GM21786 (cell line): ENCODE measurements at regions not wholly inside any gene's neighbourhood (a gene's known extent, or its start where the extent isn't known, plus 50 kb on each side); places are given as distances from the start of the nearest gene placed in this dataset.

ENCODE experiments used
- ATAC-seq: cut with Tn5 transposase; IDR thresholded peaks from one replicate; pipeline ENCODE4 v1.9.1; 2021; ENCODE audit not compliant: unreplicated experiment

DNA sequence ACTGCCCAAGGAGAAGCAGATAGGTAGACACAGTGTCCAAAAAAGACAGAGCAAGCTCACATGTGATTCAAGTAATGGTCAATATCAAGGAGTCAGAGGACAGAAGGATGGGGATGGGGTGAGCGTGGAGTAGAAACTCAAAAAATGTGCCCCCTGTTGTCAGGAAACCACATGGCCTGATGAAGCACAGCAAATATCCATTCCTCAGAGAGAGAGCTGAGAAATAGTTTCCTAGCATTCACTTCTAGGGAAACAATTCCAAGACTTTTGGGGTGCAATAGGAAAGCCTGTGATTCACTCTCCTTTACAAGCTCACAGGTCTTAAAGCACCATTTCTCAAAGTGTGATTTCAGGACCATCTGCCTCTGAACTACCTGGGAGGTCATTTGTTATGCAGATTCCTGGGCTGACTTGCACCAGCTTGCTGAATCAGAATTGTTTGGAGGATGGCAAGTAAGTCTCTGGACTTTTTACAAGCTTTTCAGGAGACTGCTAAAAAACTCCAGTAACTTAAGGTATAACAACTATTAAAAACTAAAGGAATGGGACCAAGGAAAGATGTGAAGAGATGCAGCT lies 432.8 kb downstream of the HDGFL1 start:
- no peak for ATAC-seq

DNA sequence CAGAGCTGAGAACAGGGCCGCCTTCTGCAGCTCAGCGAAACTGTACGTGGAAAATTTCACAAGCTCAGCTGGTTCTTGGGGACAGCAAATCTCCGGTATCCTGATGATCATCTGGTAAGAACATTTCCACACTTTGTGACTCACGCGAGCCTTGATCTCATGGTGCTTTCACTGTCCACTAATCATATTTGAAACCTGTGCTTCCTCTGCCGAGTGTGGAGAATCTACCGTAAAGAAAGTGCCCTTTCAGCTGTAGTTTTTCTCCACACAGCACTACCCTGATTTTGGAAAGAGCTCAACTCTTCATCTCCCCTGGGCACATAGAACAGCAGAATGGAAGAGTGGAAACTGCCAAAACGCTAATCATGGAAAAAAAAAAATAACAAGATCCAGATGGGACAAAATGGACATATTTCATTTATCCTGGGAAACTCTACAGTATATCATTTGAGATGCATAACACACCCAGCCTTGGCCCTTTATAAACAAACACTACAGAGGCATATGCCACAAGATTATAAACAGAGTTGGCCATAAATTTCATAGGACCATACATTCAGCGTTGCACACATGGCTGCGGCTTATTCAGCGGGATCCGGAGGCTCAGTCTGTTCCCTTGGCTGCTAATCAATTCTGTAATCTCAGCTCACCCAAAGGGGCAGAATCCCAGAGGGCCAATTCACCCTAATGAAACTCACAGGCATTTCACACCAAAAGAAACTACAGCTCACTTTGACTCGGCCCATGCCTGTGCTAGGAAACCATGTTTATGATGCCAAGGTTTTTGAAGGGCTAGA lies 434.5 kb downstream of the HDGFL1 start:
- no peak for ATAC-seq

DNA sequence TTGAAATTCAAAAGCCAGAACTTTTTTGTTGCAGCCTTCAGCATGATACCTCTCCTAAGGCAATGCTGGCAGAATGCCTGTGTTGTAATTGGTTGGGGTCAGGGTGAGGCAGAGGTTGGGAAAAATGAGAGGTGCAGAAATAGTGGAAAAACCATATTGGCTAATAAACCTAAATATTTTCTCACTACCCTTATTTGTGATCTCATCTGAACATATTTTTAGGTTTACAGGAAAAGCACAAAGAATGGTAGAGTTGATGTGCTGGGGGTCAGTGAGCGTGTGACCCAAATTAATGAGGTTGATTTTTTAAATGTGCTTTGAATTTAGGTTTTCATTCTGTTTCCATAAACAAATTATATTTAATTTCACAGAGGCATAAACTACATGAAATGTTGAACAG lies 437.3 kb downstream of the HDGFL1 start:
- no peak for ATAC-seq

DNA sequence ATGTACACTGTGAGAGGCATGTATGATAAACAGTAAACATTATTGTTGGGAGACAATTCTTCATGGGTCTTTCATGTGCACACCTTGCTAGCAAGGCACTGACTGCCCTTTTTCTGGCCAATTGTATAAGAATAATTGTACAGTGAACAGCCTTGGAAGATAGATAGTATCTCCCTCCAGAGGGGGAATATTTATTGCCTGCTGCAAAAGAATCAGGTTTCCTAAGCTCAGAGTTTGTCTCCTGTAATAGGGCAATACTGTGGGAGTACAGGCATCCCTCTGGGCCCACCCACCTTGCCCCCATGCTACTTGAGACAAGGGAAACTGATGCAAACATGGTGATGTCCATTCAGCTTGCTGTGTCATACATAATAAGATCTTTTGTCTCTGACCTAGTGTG lies 442.2 kb downstream of the HDGFL1 start:
- ATAC-seq: no peak

DNA sequence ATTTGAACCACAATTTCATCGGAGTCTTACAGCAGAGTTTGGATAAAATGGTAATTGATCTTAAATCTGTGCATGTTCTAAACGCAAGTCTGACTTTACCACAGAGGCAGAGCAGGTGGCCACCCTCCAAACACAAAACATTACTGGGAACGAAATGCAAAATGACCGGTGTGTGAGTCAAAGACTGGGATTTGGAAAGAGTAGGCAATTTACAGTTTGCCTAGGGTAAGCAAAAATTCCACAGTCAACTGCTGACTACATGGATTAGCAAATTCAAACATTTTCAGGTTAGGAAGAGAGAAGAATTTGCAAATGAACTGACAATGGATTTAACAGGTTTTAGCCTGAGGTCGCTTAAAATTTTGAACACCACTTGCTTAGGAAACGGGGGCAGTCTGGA lies 444.4 kb downstream of the HDGFL1 start:
- ATAC-seq: no peak

DNA sequence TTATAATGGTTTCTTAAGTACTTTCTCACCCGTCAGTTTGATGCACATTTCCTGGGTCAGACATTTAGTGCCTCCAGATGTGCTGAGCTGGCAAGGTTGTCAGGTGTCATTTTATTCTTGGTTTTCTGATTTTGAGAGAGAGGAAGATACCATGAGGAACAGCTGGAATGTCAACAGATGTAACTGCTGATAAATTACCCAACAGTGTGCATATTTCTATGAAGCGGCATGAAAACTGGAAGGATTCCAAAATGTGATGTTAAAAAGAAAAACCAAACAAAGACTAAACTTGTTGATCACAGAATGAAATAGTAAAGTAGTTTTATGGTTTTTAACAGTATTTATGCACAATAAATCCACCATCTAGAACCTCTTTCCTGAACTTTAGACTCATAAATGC lies 447.3 kb downstream of the HDGFL1 start:
- no peak for ATAC-seq

DNA sequence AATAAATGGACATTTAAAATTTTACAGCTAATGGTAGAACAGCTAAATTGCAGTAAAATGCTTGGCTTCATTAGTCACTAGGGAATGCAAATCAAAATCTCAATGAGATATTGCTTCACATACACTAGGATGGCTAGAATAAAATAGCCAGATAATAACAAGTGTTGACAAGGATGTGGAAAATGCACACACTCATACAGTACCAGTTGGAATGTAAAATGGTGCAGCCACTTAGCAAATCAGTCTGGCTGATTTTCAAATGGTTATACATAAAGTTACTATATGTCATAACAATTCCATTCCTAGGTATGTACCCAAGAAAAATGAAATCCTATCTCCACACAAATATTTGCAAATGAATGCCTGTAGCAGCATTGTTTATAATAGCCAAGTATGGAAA lies 452.1 kb downstream of the HDGFL1 start:
- no peak for ATAC-seq

DNA sequence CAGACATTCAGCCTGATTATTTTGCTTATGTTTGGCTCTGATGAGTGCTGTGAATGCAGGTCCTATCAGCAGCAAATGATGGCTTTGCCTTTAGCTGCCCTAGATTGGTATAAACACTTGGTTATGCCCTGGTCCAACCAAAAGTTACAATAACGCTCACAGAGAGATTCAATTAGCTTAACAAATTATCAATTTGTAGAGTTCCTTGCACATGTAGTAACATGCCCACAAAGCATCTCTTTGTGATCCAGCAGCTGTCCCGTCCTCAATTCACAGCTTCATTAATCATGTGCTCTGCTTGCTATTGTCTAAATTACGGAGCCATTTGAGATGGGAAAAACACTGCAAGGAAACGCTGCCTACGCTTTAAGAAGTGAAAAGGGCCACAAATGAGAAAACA lies 457.9 kb downstream of the HDGFL1 start:
- ATAC-seq: no peak

DNA sequence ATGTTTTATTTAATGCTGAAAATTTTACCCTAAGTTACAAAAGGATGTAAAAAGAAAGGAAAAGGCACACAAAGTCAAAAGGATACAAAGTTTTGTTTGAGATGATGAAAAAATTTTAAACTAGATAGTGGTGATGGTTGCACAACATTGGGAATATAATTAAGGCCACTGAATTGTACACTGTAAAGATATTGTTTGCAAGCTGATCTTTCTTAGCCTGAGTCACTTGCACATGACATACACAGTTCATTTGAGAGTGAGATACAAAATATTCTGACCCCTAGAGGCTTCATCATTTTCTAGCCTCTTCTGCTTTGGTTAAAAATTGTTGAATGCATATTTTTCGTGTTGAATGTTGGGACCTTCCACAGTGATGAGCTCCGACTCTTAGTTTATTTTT lies 462.6 kb downstream of the HDGFL1 start:
- no peak for ATAC-seq

DNA sequence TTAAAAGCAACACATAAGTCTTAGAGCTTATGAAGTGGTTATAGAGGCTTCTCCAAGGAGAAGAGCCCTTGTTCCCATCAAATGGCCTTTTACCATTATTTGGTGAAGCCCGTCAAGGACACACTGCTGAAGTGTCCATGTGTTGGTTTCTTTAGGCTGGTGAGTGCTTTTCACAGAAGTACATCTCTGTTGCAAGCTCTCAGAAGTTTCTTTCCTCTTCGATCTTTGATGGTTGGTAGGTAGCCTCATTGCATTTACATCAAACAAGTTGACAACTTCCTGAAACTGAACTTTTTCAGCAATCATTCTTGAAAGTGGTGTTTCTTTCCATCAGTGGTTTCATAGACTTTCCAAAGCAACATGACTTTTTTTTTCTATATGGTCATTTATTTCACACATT lies 465.6 kb downstream of the HDGFL1 start:
- ATAC-seq: no peak

DNA sequence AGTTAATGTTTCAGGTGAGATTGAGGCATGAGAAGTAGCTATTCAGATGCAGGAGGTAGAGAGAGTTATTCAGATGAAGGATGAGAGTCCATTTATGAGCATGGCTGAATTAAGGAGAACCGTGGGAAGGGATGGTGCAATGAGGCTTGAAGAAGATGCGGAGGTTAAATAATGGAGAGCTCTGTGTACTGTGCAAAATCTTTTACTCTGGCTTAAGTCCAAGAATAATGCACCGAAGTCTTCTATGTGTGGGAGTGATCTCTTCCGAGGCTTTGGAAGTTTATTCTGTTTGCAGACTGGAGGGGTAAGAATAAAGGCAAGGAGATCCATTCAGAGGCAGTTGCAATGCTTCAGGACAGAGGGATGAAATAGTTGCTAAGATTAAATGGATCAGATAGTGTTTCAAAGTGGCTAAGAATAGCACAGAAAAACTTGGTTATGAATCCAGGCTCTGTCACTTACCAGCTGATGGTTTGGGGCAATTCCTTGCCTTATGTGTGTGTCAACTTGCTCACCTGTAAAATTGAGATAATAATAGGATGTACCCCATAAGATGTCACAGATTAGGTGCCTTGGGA lies 467.1 kb downstream of the HDGFL1 start:
- no peak for ATAC-seq

DNA sequence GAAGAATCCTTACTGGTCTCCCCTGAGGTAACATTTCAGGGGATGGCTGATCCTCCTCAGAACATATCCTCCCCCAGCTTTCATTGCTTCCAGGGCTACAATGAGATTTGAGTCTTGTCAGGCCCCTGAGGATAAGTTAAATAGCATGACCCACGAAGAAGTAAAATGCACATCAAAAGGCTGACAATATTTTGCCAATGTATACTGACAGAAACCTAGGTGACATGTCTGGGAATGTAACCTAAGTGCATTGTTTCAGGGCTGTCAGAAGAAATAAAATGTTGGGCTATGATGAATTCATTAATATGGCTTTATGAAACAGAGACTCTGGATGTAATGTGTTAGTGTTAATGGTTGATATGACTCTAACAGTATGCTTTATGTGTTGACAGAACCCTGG lies 471.5 kb downstream of the HDGFL1 start:
- ATAC-seq: no peak

DNA sequence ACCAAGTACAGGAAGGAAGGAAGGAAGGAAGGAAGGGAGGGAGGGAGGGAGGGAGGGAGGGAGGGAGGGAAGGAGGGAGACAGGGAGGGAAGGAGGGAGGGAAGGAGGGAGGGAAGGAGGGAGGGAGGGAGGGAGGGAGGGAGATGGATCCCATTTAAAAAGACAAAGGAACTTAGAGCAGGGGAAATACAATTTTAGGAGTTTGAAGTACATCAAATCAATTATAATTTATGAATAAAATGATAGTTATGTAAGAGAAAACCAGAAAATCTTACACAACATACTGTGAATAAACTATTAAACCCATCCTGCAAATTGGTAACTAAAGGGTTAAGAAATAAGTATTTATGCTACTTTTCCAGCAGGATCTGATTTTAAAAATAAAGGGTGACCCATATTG lies 475.9 kb downstream of the HDGFL1 start:
- ATAC-seq: no peak

DNA sequence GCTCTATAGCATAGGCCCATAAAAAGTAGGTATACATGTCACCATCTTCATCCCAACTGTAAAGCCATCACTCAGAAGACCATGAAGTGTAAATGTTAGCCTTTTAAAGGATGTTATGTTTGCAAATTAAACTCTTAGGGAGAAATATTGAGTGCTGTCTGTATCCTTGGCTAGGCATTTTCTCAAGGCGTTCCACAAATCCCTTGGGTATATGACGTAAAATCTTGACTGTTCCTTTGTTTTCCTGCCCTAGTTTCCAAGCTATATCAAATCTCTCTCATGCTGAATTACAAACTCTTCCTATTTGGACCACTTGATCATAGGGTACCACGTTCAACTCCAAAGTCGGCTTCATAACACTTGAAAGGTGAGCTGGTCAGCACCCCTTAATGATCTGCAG lies 486.2 kb downstream of the HDGFL1 start:
- ATAC-seq: no peak

DNA sequence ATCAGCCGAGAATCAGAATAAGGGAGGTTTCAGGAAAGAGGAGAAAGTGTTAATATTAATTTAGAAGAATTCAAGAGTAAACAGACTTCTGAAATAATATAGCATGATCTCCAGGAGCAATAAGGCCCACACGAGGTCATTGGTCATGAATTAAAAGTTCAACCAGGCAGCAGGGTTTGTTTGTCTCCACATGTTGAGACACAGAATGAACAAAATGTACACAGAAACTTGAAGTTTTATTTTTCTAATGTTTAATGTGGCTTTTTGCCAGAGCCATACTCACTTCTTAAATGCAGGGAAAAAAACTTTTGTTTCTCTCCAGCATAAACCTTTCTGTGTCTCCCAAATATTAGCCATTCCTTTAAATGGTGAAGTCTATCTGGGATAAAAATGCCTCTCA lies 504.5 kb downstream of the HDGFL1 start:
- ATAC-seq: no peak

DNA sequence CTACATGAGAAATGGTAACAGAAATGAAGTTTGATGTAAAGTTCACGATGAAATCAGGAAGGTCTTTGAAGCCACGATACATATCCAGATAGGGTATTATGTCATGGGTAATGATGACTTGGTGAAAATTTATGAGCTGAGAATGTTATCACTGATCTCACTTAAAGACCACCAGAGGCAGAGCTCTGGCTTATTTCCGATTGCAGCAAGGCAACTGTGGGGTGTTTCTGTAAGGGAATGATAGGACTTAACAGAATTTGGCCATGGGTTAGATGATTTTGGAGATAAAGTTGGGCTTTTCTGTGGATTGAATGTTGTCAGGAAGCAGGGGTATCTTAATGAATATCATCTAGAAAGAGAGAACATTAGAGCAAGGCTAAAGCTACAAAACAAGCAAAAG lies 508.4 kb downstream of the HDGFL1 start:
- no peak for ATAC-seq

DNA sequence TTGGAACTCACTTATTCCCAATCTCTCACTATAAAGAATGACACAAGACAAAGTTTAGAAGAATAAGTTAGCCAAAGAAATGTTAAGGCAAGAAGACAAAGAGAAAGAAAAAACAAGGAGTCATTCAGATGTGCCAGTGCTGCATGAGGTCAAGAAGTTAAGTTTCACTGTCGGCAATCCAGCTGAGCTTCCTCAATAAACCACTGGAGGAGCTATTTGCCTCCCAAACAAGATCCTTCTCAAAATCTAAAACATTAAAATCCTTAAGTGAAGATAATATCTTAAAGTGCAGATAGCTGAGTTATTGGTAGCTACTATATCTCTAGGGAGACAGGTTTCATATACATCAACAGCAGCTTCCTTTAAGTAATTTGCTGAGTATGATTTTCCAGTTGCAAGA lies 512.3 kb downstream of the HDGFL1 start:
- no peak for ATAC-seq

DNA sequence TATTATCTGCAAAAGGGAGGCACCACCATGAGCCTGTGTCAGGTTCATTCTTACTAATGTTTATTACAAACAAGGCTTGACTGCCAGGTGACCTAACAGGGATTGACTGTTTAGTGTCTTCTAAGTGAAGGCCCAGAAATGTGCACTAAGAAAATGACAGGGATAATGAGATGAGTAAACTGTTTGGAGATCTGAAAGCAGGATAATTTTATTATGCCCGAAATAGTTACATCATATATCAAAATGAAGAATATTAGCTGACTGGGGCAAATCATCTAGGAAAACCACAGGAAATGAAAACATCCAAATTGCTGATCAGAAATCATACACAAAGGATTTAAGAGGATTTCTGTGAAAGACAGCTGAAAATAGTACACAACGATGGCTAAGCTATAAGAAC lies 516.7 kb downstream of the HDGFL1 start:
- no peak for ATAC-seq

DNA sequence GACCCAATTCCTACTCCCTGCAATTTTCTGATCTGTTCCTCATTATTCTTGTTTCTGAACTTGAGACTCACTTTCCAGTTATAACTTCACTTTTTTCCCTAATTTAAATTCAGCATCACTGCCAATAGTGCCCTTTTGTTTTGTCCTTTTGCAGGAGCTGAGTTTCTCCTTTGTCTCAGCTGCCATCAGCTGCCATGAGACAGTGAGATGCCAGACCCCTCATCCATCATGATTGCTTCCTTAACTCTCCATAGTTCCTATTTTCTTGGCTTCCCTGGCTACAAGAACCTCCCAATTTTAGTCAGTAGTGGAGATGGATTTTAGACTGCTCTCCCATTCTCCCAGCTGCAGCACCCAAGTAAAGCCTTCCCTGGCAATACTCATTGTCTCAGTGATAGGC lies 518.1 kb downstream of the HDGFL1 start:
- ATAC-seq: no peak

DNA sequence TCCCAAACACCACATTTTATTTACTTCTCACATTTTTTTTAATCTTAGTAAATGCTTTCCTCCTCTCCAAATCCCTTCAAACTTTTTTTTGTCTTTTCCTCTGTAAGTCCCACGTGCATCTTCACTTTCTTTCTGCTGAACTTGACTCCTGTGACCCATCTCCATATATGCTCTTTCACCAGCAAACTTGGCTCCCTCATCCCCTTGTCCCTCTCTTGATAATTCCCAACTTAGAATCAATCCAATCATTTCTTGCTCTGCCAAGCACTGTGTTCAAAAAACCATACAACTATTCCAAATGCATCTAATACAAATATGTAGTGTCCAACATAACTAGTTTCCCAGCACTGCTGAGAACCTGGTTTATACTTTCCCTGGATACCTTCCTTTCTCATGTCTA lies 519.4 kb downstream of the HDGFL1 start:
- no peak for ATAC-seq

DNA sequence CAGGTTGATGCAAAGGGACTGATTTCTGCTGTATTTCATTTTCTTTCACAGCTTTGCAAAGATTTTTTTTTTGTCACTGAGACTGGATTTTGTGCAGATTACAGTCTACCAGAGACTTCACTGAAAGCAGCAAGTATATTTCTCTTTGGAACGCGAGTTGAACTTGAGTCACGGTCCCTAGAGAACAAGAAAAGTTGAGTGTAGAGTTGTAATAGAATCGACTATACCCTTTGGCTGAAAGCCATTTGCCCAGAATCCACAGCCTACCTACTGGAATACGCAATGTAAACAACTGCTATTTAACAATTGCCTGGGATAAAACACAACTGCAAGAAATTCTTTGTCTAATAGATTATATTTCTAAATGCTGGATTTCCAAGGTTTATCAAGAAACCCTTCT lies 520.6 kb downstream of the HDGFL1 start:
- ATAC-seq: no peak

DNA sequence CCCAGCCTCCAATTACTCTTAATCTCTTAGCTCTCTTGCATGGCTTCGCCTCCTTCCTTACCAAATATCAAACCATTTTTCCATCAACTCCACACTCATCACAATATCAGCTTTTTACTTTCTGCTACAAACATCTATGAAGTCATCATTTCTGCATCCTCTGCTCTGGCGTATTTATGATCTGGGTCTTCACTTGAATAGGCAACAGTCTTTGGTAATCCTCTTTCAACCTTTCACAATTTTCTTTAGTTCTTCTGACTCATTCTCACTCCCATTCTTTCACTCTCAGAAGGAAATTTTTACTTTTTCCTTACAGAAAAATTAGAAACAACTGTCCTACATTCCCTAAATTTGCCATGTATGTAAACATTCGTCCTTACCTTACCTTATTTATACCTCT lies 522.4 kb downstream of the HDGFL1 start:
- ATAC-seq: no peak

DNA sequence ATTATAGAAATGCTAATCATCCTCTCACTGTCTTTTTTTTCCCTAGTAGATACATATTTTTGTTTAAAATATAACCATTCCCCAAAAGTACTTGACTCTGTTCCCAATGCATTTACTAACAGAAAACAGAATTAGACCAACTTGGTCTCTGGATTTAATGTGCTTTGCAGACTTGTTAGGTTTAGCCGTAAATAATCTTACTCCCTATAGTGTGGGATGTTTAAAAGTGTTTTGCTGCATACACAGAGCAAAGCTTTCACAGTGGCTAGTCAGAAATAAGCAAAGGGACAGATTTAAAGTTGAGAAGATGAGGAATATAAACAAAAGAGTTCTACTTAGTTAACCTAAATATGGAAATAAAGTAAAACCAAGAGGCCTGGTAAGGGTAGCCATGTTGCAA lies 527.5 kb downstream of the HDGFL1 start:
- no peak for ATAC-seq
